Type B pancreatic cell (in vitro differentiated cells): ENCODE measurements at regions not wholly inside any gene's neighbourhood (a gene's known extent, or its start where the extent isn't known, plus 50 kb on each side); places are given as distances from the start of the nearest gene placed in this dataset.

ENCODE experiments used
- DNase-seq: peaks from one replicate; pipeline ENCODE4 v3.0.0; 2021; ENCODE audit warnings: mixed read lengths; ENCODE audit not compliant: unreplicated experiment; ENCODE audit errors: extremely low spot score
- H3K27ac Mint-ChIP-seq: 2 replicates; pipeline ENCODE4 v1.8.0; 2021; ENCODE audit warnings: mild to moderate bottlenecking, mixed read lengths
- H3K27me3 Mint-ChIP-seq: 2 replicates; pipeline ENCODE4 v1.8.0; 2021; ENCODE audit warnings: mixed read lengths
- H3K36me3 Mint-ChIP-seq: 2 replicates; pipeline ENCODE4 v1.8.0; 2021; ENCODE audit warnings: mixed read lengths
- H3K4me1 Mint-ChIP-seq: one replicate; pipeline ENCODE4 v1.8.0; 2021; ENCODE audit warnings: mixed read lengths; ENCODE audit not compliant: unreplicated experiment
- H3K4me3 Mint-ChIP-seq: 2 replicates; pipeline ENCODE4 v1.8.0; 2021; ENCODE audit warnings: mild to moderate bottlenecking, mixed read lengths
- H3K9me3 Mint-ChIP-seq: 2 replicates; pipeline ENCODE4 v1.8.0; 2021; ENCODE audit warnings: mixed read lengths
- CTCF ChIP-seq: fragments of 200-600 bp; sonication (generic); conservative IDR thresholded peaks from 2 replicates; pipeline ENCODE4 v1.5.0; 2021; ENCODE audit warnings: antibody characterized with exemption, mild to moderate bottlenecking

GRCh38 chr2:239523147-239523953, 122.5 kb upstream of the HDAC4 start:
- H3K4me3 Mint-ChIP-seq = no peak overlapping the region
- peaks cover 6% of the 10 kb centered on the region for H3K27me3 Mint-ChIP-seq
- H3K9me3 Mint-ChIP-seq = no peaks in the 10 kb centered on the region
- TF ChIP-seq CTCF = no peak
- DNase-seq = no peak
- peaks cover 7% of the 10 kb centered on the region for H3K4me1 Mint-ChIP-seq
- H3K36me3 Mint-ChIP-seq = no peaks in the 10 kb centered on the region
- H3K27ac Mint-ChIP-seq = no peak overlapping the region

- Mint-ChIP-seq H3K4me1 (peaks cover 7% of the 10 kb centered on the region), H3K27ac (no peak overlapping the region), H3K36me3 (no peaks in the 10 kb centered on the region), H3K9me3 (no peaks in the 10 kb centered on the region), H3K4me3 (no peak overlapping the region), H3K27me3 (peaks cover 6% of the 10 kb centered on the region)
- no peak for DNase-seq
- TF ChIP-seq CTCF = no peak
Measured at GRCh38 chr2:239522740-239523119, 121.9 kb upstream of the HDAC4 start.

- H3K27ac Mint-ChIP-seq = no peak overlapping the region
- DNase-seq = no peak
- no peak overlapping the region for H3K4me3 Mint-ChIP-seq
- no peak for TF ChIP-seq CTCF
- no peaks in the 10 kb centered on the region for H3K9me3 Mint-ChIP-seq
- peaks cover 6% of the 10 kb centered on the region for H3K27me3 Mint-ChIP-seq
- no peaks in the 10 kb centered on the region for H3K36me3 Mint-ChIP-seq
- H3K4me1 Mint-ChIP-seq = peaks cover 7% of the 10 kb centered on the region
Measured at GRCh38 chr2:239522002-239522739, 121.4 kb upstream of the HDAC4 start.

GRCh38 chr2:239521518-239521815, 120.6 kb upstream of the HDAC4 start:
- no peak for TF ChIP-seq CTCF
- Mint-ChIP-seq H3K27me3 (peaks cover 6% of the 10 kb centered on the region), H3K27ac (no peak overlapping the region), H3K4me3 (no peak overlapping the region), H3K9me3 (no peaks in the 10 kb centered on the region), H3K36me3 (no peaks in the 10 kb centered on the region), H3K4me1 (peaks cover 7% of the 10 kb centered on the region)
- no peak for DNase-seq

GRCh38 chr2:239520811-239521517, 120.1 kb upstream of the HDAC4 start:
- H3K4me1 Mint-ChIP-seq = peaks cover 7% of the 10 kb centered on the region
- H3K4me3 Mint-ChIP-seq = no peak overlapping the region
- H3K27ac Mint-ChIP-seq = no peak overlapping the region
- peaks cover 2% of the 10 kb centered on the region for H3K27me3 Mint-ChIP-seq
- DNase-seq = no peak
- no peak for TF ChIP-seq CTCF
- H3K9me3 Mint-ChIP-seq = no peaks in the 10 kb centered on the region
- no peaks in the 10 kb centered on the region for H3K36me3 Mint-ChIP-seq
